ENCODE measurements at regions not wholly inside any gene's neighbourhood (a gene's known extent, or its start where the extent isn't known, plus 50 kb on each side); places are given as distances from the start of the nearest gene placed in this dataset.

DNA sequence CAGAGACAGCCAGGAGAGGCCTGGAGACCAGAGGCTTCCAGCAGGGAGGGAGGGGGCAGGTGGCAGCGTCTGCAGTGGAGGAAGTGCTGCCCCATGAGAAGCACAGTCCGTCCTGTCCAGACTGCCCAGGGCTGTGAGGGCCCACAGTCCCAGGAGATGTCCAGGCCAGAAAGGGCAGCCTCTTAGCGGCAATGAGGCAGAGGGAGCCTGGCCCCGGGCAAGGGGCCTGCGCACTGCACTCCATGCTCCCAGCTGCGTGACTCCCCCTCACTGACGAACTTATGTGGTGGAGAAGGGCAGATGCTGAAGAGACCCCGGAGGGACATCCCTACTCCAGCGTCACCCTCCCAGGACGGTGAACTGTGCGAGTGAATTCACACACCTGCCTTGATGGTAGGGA is 115.3 kb downstream of the SOX1 start:
- H3K27ac Mint-ChIP-seq: no peak overlapping the region
- H3K36me3 Mint-ChIP-seq: no peaks in the 10 kb centered on the region
- H3K27me3 Mint-ChIP-seq: peaks cover 23% of the 10 kb centered on the region
- peak; percentile 53 for DNase-seq (ENCODE audit: extremely low spot score, unreplicated experiment)
- TF ChIP-seq, protein P1, sequence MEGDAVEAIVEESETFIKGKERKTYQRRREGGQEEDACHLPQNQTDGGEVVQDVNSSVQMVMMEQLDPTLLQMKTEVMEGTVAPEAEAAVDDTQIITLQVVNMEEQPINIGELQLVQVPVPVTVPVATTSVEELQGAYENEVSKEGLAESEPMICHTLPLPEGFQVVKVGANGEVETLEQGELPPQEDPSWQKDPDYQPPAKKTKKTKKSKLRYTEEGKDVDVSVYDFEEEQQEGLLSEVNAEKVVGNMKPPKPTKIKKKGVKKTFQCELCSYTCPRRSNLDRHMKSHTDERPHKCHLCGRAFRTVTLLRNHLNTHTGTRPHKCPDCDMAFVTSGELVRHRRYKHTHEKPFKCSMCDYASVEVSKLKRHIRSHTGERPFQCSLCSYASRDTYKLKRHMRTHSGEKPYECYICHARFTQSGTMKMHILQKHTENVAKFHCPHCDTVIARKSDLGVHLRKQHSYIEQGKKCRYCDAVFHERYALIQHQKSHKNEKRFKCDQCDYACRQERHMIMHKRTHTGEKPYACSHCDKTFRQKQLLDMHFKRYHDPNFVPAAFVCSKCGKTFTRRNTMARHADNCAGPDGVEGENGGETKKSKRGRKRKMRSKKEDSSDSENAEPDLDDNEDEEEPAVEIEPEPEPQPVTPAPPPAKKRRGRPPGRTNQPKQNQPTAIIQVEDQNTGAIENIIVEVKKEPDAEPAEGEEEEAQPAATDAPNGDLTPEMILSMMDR (conservative IDR thresholded peaks at IDR 0.05): no peak
- H3K9me3 Mint-ChIP-seq: no peaks in the 10 kb centered on the region
- no peak overlapping the region for H3K4me3 Mint-ChIP-seq
- H3K4me1 Mint-ChIP-seq (ENCODE audit: unreplicated experiment): no peaks in the 10 kb centered on the region

DNA sequence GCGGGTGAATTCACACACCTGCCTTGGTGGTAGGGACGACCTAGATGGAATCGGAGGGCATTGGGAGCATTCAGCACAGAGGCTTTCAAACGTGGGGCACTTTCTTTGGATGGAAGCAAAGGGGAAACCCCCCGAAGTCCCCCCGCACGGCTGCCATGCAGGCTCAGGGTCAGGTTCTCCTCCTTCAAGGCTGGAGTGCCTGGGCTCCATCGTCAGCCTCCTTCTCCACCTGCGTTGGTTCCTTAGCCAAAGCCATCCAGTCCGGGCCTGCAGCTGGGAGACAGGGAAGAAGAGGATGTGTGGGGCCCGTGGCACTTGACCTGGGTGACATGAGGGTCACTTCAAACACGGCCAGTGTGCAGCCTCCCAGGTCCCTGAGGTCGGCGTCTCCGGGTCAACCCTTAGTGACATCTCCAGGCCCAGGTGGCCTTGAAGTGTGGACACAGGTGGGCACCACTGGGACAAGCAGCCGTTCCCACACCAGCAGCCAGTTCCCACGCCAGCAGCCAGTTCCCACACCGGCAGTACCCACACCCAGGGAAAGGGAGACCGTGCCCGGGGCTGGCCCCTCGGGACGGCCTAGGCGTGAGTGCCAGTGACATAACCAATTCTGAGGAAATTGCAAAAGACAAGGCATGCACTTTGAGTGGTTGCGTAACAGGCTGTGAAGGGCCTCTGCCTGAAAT is 116.0 kb downstream of the SOX1 start:
- TF ChIP-seq, protein P1 (conservative IDR thresholded peaks at IDR 0.05): no peak
- H3K9me3 Mint-ChIP-seq: no peaks in the 10 kb centered on the region
- peaks cover 16% of the 10 kb centered on the region for H3K27me3 Mint-ChIP-seq
- no peak overlapping the region for H3K27ac Mint-ChIP-seq
- DNase-seq (ENCODE audit: extremely low spot score, unreplicated experiment): no peak
- no peak overlapping the region for H3K4me3 Mint-ChIP-seq
- no peaks in the 10 kb centered on the region for H3K4me1 Mint-ChIP-seq (ENCODE audit: unreplicated experiment)
- no peaks in the 10 kb centered on the region for H3K36me3 Mint-ChIP-seq

DNA sequence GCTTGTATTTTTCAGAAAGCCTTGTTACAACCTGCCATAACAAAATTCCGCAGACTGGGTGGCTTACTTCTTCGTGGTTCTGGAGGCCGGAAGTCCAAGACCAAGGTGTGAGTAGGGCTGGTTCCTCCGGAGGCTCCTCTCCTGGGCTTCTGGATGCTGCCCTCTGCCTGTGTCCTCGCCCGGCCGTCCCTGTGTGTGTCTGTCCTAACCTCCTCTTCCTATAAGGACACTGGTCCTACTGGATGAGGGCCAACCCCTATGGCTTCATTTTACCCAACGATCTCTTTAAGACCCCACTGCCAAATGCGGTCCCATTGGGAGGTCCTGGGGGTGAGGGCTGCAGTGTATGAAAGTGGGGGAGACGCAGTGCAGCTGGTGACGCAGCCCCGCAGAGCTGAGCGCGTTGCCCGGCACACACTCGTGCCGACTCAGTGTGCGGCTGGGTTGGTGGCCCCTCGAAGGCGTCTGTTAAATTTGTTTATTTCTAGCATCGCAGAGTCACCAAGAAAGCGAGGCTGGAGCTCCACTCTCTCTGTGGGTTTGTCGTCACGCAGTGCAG is 116.7 kb downstream of the SOX1 start:
- Mint-ChIP-seq H3K36me3 (no peaks in the 10 kb centered on the region), H3K27me3 (peaks cover 16% of the 10 kb centered on the region), H3K27ac (no peak overlapping the region), H3K4me3 (no peak overlapping the region), H3K4me1 (ENCODE audit: unreplicated experiment) (no peaks in the 10 kb centered on the region), H3K9me3 (no peaks in the 10 kb centered on the region)
- TF ChIP-seq, protein P1 (conservative IDR thresholded peaks at IDR 0.05): no peak
- DNase-seq (ENCODE audit: extremely low spot score, unreplicated experiment): no peak

DNA sequence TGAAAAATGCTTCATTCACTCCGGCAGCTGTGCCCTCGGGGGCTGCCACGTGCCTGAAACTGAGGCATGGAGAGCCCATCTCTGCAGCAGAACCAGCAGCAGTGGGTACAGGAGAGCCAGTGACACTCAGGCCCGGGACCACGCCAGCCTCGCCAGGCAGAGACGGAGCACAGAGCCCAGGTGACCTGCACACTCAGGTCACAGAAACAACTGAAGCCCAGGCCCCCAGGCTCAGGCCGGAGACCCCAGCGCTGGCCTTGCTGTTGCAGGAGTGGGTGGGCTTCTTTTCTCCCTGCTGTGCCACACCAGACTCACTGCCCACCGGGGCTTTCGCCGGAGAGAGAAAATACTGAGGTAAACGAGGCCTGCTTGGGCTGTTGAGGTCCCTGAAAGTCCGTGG is 117.3 kb downstream of the SOX1 start:
- H3K27me3 Mint-ChIP-seq: peaks cover 16% of the 10 kb centered on the region
- no peaks in the 10 kb centered on the region for H3K9me3 Mint-ChIP-seq
- no peak overlapping the region for H3K27ac Mint-ChIP-seq
- no peaks in the 10 kb centered on the region for H3K36me3 Mint-ChIP-seq
- no peaks in the 10 kb centered on the region for H3K4me1 Mint-ChIP-seq (ENCODE audit: unreplicated experiment)
- no peak for DNase-seq (ENCODE audit: extremely low spot score, unreplicated experiment)
- TF ChIP-seq, protein P1 (conservative IDR thresholded peaks at IDR 0.05): no peak
- H3K4me3 Mint-ChIP-seq: no peak overlapping the region

DNA sequence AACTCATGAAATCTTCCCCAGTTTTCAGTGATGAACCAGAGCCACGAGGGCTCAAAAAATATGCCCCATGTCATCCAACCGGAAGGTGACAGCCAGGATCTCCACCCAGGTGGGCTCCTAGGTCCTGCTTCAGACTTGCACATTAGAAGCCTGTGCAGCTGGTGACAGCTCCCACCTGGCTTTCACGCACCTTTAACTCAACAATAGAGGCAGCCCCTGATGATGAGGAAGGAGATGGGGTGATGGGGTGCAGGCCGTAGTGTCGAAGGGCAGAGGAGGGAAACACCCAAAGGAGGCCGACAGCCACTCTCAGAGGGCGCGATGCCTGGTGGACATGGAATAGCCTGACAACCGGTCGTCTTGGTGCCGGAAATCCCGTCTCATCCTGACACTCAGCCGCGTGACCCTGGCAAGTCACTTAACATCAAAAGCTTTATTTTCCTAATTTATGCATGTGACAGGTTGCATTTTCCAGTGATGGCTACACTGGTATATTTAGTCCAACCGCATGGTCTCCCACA is 118.0 kb downstream of the SOX1 start:
- H3K27me3 Mint-ChIP-seq: peaks cover 18% of the 10 kb centered on the region
- no peaks in the 10 kb centered on the region for H3K9me3 Mint-ChIP-seq
- no peak overlapping the region for H3K4me3 Mint-ChIP-seq
- H3K36me3 Mint-ChIP-seq: no peaks in the 10 kb centered on the region
- DNase-seq (ENCODE audit: extremely low spot score, unreplicated experiment): no peak
- H3K4me1 Mint-ChIP-seq (ENCODE audit: unreplicated experiment): no peaks in the 10 kb centered on the region
- H3K27ac Mint-ChIP-seq: no peak overlapping the region
- TF ChIP-seq, protein P1 (conservative IDR thresholded peaks at IDR 0.05): no peak

Measured in type B pancreatic cell (in vitro differentiated cells).